Muscle of back (tissue), 3 donors: ENCODE measurements at regions not wholly inside any gene's neighbourhood (a gene's known extent, or its start where the extent isn't known, plus 50 kb on each side); places are given as distances from the start of the nearest gene placed in this dataset.
"Not testable (repeated sequence)": the region's sequence is repeated elsewhere in the genome, so short reads cannot be mapped to it uniquely, and the experiment has no call there.

Experiments
- DNase-seq, 3 donors: peaks; one replicate each; pipeline versions ENCODE4 v3.0.0 to v3.0.0-alpha.2; 2013

DNA sequence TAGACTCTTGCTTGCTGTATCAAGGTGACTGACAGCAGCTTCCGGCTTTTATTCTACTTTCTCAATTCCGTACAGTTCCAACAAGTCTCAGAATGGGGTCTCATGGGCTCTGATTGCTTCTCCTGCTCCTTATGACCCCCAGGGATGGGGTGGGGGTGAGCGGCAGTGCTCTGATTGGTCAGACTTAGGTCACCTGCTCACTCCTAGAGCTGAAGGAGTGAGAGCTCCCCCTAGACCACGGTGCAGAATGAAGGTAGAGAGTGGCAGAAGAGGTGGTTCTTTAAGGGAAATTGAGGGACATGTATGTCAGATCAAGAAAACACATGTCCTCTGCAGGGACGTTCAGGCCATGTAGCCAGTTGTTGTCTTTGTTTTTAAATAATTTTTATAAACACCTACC lies 115.2 kb downstream of the C9orf152 start:
- DNase-seq, result no peak

DNA sequence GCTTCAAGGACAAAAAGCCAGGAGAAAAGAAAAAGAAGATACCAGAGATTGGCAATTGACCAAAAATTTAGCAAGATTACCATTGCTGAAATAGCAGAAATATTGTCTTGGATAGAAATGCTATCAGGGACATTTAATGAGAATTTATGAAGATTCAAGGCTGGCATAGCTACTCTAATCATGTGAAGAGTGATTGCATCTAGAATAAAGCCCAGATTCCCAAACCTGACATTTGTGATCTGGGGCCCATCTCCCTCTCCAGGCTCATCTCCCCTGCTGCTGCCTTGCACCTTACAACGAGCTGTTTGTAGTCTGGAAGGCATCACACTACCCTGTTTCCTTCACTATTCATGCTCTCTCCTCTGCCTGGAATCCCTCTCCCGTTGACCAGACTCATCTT lies 114.5 kb downstream of the C9orf152 start:
- DNase-seq, result no peak

DNA sequence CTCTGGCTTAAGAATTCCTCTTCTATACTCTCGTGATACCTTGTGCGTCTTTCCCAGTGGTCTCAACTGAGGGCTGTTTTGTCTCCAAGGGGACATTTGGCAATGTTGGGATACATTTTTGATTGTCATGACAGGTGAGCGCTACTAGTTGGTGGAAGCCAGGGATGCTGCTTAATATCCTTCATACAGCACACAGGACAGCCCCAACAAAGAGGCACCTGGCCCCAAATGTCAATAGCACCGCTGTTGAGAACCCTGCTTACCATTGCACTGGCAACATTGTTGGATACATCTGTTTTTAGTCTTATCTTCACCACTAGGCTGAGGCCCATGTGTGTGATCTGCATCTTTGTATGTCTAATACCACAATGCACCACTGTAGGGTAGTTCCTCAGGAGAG lies 114.1 kb downstream of the C9orf152 start:
- no peak for DNase-seq

DNA sequence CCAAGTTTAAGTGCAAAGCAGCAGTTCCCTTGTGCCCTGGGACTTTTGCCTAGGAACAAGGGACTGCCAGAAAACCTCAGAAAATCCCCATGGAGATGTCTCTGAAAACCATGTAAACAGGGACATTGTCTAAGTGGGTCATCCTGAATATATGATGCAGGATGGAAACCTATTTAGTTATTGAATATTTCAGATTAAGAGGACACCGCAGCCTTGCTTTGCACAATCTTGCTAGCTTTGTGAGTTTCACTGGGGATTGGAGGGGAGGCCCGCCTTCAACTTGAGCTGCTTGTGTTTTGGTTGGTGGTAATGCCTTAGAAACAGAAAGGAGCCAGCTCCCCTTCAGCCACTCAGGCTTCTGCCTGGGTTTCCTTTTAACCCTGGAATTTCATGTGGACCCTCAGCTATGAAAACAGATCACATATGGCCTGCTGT lies 112.8 kb downstream of the C9orf152 start:
- peak in 1 of 3 donors; percentile 42 for DNase-seq

DNA sequence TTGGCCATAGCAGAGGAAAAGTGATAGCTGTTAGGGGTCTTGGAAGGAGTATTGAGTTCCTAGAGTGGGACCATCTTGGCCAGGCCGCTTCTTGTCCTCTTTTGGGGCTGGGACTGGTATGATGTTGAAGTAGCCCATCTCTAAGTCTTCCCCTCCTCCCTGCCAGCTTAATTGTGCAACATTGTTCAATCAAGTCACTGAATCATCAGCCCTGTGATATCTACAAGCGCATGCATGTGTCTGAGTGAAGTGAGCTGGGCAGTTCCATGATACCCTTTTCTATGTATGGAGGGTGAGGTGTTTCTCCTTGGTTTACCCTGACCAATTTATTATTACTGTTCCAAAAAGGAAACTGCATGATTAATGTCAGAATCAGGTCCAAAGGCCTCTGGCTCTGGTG lies 112.2 kb downstream of the C9orf152 start:
- DNase-seq, result no peak

DNA sequence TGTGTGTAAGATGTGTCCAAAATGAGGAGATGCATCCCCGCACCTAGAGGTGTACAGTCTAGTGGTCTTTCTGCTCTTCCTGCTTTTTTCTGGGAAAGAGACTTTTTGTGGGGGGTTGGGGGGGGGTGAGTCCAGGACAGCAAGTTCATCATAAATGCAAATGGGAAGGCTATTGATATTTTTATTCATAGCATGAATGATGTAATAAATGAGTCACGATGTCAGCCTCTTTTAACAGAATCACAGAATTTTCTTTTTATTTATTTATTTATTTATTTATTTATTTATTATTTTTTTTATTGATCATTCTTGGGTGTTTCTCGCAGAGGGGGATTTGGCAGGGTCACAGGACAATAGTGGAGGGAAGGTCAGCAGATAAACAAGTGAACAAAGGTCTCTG lies 111.3 kb downstream of the C9orf152 start:
- DNase-seq, result not testable (repeated sequence)

DNA sequence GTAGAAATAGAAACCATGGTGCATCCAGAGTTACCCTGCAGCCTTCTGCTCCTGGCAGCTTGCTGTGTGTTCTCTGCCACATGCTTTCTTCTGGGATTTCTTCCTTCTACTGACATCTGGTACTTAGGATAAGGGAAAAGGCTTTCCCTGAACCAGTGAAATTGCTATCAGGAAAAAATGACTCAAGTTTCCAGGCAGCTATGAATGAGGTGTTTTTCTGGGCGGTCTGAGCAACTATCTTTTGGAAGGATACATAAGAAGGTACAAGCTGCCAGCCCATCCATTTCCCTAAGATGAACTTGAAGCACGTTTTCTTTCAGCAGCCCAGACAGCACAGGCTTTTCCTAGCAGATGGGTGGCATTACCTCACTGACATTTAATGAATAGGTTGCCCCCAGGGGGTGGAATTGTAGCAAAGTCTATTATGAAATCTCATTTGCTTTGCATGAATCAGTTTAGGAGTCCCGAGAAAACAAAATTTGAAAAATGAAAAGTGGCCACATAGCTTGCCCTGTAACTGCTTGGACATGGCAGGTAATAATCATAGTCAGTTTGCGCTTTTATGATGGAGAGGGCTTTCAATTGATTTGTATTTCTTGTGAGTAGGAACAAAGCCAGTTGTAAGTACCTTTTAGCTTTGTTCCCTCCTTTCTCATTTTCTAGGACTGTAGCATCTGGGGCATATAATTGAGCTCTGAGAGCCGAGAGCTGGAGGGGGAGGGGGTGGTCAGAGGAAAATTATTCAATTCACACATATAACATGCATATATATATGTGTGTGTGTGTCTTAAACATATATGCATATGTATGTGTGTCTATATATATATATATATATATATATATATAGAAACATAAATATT lies 108.5 kb downstream of the C9orf152 start:
- DNase-seq, result peak in 2 of 3 donors; percentile 79 to 87

DNA sequence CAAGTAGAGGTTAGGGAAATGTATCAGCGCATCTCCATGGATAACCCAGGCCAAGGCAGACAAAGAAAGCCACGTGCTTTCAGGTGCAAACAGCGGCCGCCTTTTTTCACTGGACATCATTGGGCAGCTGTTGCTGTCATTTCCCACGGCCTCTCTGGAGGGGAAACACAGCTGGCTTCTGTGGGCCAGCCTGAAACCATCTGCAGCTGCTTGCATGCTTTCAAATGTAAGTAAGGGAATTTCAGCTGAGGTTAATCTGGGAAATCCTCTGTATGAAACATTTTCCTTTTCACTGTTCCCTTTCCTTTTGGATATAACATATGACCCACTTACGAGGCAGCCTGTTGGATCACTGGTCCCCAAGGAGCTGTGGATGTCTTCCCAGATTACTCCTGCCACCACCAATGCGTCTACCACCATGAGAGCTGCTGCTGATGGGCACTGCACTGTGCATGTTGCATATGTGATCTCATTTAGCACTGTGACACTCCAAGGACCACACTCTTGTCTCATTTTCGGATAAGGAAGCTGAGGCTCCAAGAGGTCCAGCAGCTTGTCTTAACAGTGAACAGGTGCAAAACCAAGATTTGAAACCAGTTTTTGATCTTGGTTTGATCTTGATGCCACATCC lies 106.3 kb downstream of the C9orf152 start:
- DNase-seq, result peak in 2 of 3 donors; percentile 85 to 93

DNA sequence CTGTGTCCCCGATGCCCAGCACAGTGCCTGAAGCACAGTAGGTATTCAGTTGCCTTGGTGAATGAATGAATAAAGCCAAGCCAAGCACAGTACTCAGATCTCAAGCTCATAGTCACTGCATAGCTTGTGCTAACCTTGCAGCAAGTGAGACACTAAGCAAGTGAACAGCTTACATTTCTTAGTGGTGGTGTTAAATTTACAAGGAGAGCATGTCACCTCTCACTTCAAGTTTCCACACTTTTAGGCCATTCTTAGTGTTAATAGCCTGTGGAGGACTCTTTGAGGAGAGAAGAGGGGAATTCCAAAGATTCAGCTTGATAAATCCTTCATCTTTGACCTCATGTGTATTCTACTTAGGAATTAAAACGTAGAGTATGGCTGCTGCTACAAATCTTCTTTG lies 104.7 kb downstream of the C9orf152 start:
- no peak for DNase-seq

DNA sequence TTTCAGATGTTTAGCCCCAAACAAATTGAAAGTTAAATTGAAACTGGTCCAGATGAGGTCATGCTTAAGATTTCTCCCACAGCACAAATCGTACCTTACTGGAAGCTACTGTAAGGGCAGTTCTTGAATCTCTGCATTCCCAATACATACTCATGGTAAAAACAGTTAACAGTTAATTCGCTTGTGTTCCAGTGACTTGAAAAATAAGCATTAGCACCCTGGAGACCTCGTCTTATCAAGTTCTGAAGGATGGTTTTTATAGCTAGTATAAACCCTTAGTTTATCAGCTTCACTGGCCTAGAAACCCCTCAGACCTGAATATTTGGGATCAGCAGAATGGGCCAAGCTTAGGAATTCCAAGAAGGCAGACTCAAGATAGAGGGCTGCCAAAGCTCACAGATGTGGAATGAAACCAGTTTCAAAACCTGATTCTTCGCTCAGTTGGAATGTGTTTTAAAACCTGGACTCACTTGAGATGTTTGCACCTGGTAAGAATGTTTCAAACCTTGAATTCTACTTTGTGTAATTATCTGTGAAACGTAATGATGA lies 103.6 kb downstream of the C9orf152 start:
- DNase-seq, result peak in 1 of 3 donors; percentile 71

DNA sequence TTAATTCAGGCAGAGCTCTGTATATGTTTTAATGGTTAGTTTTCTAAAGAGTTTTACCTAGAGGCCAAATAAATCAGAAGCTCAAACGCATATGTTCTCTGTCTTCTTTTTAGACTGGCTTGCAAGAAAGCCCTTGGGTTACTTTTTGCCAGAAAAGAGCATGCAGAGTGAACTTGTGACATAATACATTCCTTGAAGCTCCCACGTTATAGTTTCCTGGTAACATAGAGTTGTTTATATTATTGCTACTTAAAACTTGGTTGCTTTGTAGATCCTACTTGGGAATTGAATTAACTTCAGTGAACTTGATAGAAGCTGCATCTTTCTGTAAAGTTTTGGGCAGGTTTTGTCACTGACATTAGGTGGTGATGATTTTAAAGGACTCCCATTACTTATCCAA lies 102.9 kb downstream of the C9orf152 start:
- peak in 2 of 3 donors; percentile 73 to 87 for DNase-seq

DNA sequence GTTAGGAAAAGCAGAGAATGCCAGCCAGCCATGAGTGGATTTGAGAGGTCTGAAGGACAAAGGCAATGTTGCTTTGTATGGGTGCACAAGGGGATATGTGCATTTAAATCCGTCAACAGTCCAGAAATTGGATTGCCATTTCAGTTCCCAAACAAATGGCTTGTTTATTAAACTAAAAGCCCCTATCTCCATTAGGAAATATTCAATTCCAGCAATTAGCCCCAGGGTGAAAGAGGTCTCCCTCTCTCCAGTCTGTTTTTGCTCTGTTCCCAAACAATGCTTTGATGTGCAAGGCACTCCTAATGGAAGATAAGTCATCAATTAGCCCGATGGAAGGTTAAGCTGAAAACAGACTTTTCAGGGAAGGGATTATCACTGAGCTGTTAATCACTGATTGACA lies 101.3 kb downstream of the C9orf152 start:
- DNase-seq, result no peak

DNA sequence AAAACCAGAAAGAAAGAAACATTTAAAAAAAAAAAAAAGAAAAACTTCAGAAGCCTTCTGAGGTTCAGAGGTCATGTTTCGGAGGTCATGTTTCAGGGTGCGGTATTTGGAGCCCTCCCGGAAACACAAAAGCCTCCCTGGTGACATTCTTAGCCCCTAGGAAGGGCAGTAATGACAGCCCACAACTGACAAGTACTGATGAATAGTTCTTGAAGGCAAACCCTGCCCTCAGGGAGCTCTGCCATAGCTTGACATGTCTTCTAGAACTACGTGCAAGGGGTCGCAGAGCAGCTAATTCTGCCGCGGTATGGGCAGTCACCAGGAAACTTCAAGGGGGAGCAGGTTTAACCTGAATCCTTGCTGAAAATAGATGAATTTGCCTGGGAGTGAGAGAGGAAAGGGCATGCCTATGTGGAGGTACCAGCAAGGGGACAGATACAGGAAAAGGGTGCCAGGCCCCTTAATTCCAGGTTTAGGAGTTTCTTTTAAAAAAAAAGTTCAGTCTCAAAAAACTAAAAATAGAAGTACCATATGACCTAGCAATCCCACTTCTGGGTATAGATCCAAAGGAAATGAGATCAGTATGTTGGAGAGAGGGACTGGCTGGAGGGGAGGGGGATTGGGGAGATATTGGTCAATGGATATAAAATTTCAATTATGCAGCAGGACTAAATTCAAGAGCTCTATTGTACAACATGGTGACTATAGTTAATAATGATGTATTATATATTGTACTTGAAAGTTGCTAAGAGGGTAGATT lies 98.4 kb downstream of the C9orf152 start:
- peak in 2 of 3 donors; percentile 59 to 80 for DNase-seq

DNA sequence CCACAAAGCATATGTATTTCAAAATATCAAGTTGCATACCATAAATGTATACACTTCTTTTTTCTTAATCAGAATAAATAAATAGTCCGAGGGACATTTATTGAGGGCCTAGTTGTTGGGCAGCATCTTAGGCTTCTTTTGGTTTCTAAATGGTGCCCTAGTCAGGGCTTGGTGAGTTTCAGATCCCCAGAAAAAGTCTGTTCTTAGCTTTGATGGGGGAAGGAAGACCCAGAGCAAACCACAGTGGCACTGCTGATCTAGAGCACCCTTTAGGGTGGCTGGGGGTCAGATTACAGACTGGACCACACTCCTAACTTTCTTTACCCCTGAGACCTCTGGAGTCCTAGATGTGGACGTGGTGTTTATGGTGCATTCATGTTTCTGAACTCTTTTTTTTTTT lies 97.8 kb downstream of the C9orf152 start:
- no peak for DNase-seq

DNA sequence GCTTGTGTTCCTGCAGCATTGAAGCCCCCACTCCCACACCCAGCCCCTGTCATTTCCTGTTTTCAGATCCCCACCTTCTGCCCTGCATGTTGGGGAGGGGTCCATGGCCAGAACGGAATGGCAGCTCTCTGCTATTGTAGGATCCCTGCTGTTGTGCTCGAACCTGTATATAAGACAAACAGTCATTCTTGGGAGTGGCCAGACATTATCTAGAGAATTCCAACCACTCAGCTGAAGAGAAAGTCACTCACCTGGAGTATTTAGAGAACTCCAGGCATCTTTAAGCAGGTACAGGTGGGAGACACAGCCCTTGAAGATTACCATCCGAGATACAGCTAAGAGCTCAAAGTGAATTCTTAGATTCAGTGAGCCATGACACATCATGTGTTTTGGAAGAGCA lies 96.1 kb downstream of the C9orf152 start:
- DNase-seq, result no peak

DNA sequence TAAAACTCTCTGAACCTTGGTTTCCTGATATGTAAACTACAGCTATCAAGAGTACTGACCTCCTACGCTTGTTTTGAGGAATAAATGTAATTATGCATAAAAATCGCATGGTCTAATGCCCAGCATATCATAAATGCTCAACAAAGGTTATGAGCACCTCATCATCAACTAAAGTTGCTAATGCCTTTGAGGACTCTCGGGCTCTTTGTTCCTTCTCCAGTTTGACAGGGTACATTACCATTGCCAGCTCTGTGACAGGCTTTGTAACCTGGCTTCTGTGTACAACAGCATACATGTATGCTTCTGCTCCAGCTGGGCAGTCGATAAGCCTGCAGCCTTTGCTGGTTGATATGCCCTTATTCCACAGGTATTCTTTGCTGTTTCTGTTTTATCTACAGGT lies 95.2 kb downstream of the C9orf152 start:
- DNase-seq, result no peak

DNA sequence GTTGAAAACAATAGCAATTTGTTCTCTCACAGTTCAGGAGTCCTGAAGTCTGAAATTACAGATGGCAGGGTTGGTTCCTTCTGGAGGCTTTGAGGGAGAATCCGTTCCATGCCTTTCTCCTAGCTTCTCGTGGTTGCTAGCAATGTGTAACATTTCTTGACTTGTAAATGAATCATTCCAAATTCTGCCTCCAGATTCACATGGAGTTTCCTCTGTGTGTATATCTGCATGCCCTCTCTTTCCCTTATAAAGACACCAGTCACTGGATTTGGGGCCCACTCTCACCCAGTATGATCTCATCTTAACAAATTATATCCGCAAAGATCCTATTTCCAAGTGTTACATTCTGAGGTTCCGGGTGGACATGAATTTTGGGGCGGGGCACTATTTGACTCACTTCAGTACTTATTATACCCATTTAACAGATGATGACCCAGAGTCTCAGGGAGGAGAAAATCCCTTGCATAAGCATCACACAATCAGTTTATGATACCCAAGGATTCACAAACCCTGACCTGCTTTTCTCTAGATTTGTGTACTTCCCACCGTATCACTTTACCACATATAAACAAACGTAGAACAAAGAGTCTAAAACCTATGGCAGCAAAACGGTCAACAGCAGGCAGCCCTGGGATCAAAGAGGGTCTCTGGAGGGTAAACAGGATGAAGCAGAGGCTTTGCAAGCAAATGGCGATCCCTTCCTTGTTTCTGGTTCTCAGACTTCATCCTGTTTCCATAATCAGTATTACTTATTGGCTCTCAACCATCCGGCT lies 93.7 kb downstream of the C9orf152 start:
- DNase-seq, result no peak

DNA sequence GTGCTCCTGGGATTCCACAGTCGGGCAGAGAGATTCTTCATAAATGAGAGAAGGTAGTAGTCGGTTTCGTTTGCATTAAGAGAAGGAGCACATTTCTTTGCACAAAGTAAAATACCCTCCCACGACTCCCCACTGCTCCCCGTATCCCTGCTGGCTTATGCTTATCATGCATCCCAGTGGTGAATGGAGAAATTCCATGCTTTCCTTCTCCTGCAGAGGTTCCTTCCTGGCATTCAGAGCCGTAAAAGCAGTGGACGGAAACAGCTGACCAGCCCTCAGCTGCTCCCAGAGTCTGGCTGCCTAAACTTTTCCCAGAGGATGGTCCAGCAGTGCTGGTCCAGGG lies 93.1 kb downstream of the C9orf152 start:
- DNase-seq, result peak in 2 of 3 donors; percentile 73 to 92

DNA sequence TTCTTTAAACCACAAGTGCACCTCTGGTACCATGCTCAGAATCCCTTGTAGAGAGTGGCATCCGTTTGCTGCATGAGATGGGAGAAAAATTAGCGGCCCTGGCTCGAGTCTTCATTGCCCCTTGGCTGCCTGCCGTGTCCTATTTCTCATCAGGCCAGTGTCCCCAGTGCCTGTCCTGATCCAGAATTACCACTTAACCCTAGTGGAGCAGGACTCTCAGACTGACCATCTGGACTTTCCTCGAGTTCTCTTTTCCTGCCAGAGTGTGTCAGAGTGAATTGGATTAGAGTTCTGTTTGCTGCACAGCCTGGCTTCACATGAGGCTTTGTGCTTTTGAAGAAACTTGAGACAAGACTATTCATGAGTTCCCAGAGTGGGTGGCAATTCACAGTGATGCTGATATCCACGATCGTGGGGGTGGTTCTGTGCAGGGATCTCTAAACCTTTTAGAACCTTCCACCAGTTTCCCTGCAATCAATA lies 92.6 kb downstream of the C9orf152 start:
- DNase-seq, result peak in 2 of 3 donors; percentile 74 to 90

DNA sequence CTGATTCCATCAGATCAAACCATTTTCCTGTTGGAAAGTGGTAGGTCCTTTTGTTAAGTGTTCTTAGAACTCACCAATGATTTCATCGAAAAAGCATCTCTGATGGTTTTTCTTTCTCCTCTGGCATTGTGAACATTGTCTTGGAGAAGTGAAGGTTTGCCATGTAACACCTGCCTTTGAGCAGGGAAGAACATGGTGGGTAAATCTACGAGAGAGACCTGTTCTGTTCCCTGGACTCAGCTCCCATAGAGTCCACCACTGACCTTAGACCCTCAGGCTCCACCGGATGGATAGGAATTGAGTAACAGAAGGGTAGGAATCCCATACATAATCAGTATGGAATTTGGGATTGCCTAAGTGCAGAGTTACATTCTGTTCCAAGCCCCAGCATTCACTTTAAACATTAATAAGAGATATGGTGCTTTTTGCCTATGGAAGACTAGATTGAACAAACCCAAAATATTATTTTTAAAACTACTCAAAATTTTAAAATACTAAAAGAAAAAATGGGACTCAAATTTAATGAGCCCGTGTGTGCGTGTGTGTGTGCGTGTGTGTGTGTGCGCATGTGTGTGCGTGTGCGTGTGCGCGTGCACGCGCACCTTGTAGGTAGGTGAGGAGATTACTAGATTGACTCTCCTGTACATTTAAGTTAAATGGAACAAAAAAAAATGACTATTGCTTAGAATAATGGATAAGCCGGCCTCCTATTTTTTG lies 92.0 kb downstream of the C9orf152 start:
- peak in 1 of 3 donors; percentile 79 for DNase-seq

DNA sequence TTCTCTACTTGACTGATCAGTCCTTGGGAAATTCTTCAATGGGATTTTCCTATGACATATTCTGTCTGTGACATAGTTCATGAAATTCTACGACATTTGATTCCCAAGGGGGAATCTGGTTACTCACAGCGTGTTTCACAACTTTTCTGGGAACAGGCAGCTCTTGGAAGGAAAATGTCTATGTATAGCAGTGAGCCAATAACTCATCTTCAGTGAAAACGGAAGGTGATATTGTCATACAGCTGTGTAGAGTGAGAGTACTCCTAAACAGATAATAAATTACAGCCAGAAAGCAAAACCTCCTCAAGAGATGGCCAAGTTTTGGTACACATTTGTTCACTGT lies 91.4 kb downstream of the C9orf152 start:
- peak; percentile 87 to 94 (median 94) for DNase-seq
